Naive thymus-derived CD8-positive, alpha-beta T cell (primary cell): ENCODE measurements at regions not wholly inside any gene's neighbourhood (a gene's known extent, or its start where the extent isn't known, plus 50 kb on each side); places are given as distances from the start of the nearest gene placed in this dataset.

Experiments
- ATAC-seq, 2 donors: fragments of 150-1000 bp; cut with Tn5 transposase in 1 of 2; sonication (Bioruptor Pico), chemical (Tn5 transposase) in 1 of 2; 1 replicate in 1 of 2; 2 replicates in 1 of 2; pipeline ENCODE4 v1.10.0; 2021; ENCODE audit warnings: mild to moderate bottlenecking in 2 of 2, moderate library complexity in 2 of 2
- POLR2A ChIA-PET: fragments of 350-600 bp; sonication (Branson Sonifier 250); formaldehyde crosslinking; loops from one replicate; lab custom pipeline; 2021; ENCODE audit warnings: antibody characterized with exemption; lab: Charles Lee
- DNase-seq, 10 donors: peaks; one replicate each; pipeline versions ENCODE4 v3.0.0 to v3.0.0-alpha.2; 2020 to 2022
- H3K27ac Mint-ChIP-seq, 10 donors: one replicate each; pipeline ENCODE4 v1.8.0; 2020 to 2022; ENCODE audit warnings: mild to moderate bottlenecking in 10 of 10, mixed read lengths in 10 of 10, moderate library complexity in 4 of 10, inconsistent platforms in 1 of 10
- H3K27me3 Mint-ChIP-seq, 5 donors: one replicate each; pipeline ENCODE4 v1.8.0; 2021 to 2022; ENCODE audit warnings: mixed read lengths in 5 of 5
- H3K36me3 Mint-ChIP-seq, 3 donors: one replicate each; pipeline ENCODE4 v1.8.0; 2020 to 2022; ENCODE audit warnings: mixed read lengths in 3 of 3, mild to moderate bottlenecking in 2 of 3, inconsistent platforms in 1 of 3
- H3K4me1 Mint-ChIP-seq, 4 donors: one replicate each; pipeline ENCODE4 v1.8.0; 2021 to 2022; ENCODE audit warnings: mixed read lengths in 4 of 4
- H3K4me3 Mint-ChIP-seq, 10 donors: one replicate each; pipeline ENCODE4 v1.8.0; 2020 to 2022; ENCODE audit warnings: mild to moderate bottlenecking in 10 of 10, mixed read lengths in 10 of 10, moderate library complexity in 6 of 10, inconsistent platforms in 1 of 10
- H3K9me3 Mint-ChIP-seq, 9 donors: one replicate each; pipeline ENCODE4 v1.8.0; 2020 to 2022; ENCODE audit warnings: mixed read lengths in 9 of 9, mild to moderate bottlenecking in 3 of 9, inconsistent platforms in 1 of 9, moderate library complexity in 1 of 9

- ATAC-seq = no peak
- H3K4me1 Mint-ChIP-seq = peaks cover 0 to 6% (median 2%) of the 10 kb centered on the region in 4 donors
- DNase-seq = no peak
- no peaks in the 10 kb centered on the region for H3K36me3 Mint-ChIP-seq
- peaks cover 15 to 49% (median 34%) of the 10 kb centered on the region in 5 donors for H3K27me3 Mint-ChIP-seq
- no peak overlapping the region for H3K4me3 Mint-ChIP-seq
- H3K27ac Mint-ChIP-seq = peak overlapping the region in 2 of 10 donors; percentile 36 to 80
- POLR2A ChIA-PET = no interaction called here
- H3K9me3 Mint-ChIP-seq = no peaks in the 10 kb centered on the region
These were observed 526.4 kb downstream of the QKI start for GRCh38 chr6:163940705-163941623.

- DNase-seq (no peak), ATAC-seq (no peak)
- H3K36me3 Mint-ChIP-seq = no peaks in the 10 kb centered on the region
- no peak overlapping the region for H3K4me3 Mint-ChIP-seq
- POLR2A ChIA-PET = no interaction called here
- H3K27ac Mint-ChIP-seq = no peak overlapping the region
- no peaks in the 10 kb centered on the region for H3K4me1 Mint-ChIP-seq
- peaks cover 12 to 46% (median 44%) of the 10 kb centered on the region in 5 donors for H3K27me3 Mint-ChIP-seq
- H3K9me3 Mint-ChIP-seq = no peaks in the 10 kb centered on the region
These were observed 522.6 kb downstream of the QKI start for GRCh38 chr6:163937071-163937470.

- Mint-ChIP-seq H3K36me3 (no peaks in the 10 kb centered on the region), H3K4me3 (no peak overlapping the region), H3K9me3 (no peaks in the 10 kb centered on the region), H3K27ac (no peak overlapping the region), H3K27me3 (peaks cover 9 to 32% (median 30%) of the 10 kb centered on the region in 5 donors), H3K4me1 (no peaks in the 10 kb centered on the region)
- DNase-seq (no peak), ATAC-seq (no peak)
- POLR2A ChIA-PET = no interaction called here
These were observed 520.7 kb downstream of the QKI start for GRCh38 chr6:163935158-163935762.

- Mint-ChIP-seq H3K27me3 (peaks cover 0 to 23% (median 15%) of the 10 kb centered on the region in 5 donors), H3K4me1 (no peaks in the 10 kb centered on the region), H3K9me3 (no peaks in the 10 kb centered on the region), H3K4me3 (no peak overlapping the region), H3K36me3 (no peaks in the 10 kb centered on the region), H3K27ac (no peak overlapping the region)
- ATAC-seq (no peak), DNase-seq (no peak)
- POLR2A ChIA-PET = no interaction called here
These were observed 515.5 kb downstream of the QKI start for GRCh38 chr6:163930012-163930411.

- POLR2A ChIA-PET = no interaction called here
- Mint-ChIP-seq H3K27ac (no peak overlapping the region), H3K36me3 (no peaks in the 10 kb centered on the region), H3K27me3 (peaks cover 0 to 19% (median 13%) of the 10 kb centered on the region in 5 donors), H3K4me3 (no peak overlapping the region), H3K9me3 (no peaks in the 10 kb centered on the region), H3K4me1 (no peaks in the 10 kb centered on the region)
- DNase-seq (no peak), ATAC-seq (no peak)
These were observed 515.0 kb downstream of the QKI start for GRCh38 chr6:163929538-163929937.

GRCh38 chr6:163926642-163927041 lies 512.1 kb downstream of the QKI start:
- Mint-ChIP-seq H3K36me3 (no peaks in the 10 kb centered on the region), H3K4me1 (no peaks in the 10 kb centered on the region), H3K27me3 (peaks cover 2 to 8% (median 3%) of the 10 kb centered on the region in 5 donors), H3K4me3 (no peak overlapping the region), H3K27ac (no peak overlapping the region), H3K9me3 (no peaks in the 10 kb centered on the region)
- POLR2A ChIA-PET = no interaction called here
- ATAC-seq = no peak
- no peak for DNase-seq

GRCh38 chr6:163925839-163926238 lies 511.3 kb downstream of the QKI start:
- Mint-ChIP-seq H3K4me1 (no peaks in the 10 kb centered on the region), H3K4me3 (no peak overlapping the region), H3K27me3 (peaks cover 2 to 8% (median 6%) of the 10 kb centered on the region in 5 donors), H3K27ac (no peak overlapping the region), H3K36me3 (no peaks in the 10 kb centered on the region), H3K9me3 (no peaks in the 10 kb centered on the region)
- POLR2A ChIA-PET = no interaction called here
- ATAC-seq (no peak), DNase-seq (no peak)

GRCh38 chr6:163923658-163924411 lies 509.3 kb downstream of the QKI start:
- Mint-ChIP-seq H3K36me3 (no peaks in the 10 kb centered on the region), H3K9me3 (no peaks in the 10 kb centered on the region), H3K4me3 (no peak overlapping the region), H3K27me3 (peaks cover 2 to 8% (median 4%) of the 10 kb centered on the region in 5 donors), H3K27ac (no peak overlapping the region), H3K4me1 (no peaks in the 10 kb centered on the region)
- ATAC-seq (no peak), DNase-seq (no peak)
- POLR2A ChIA-PET = no interaction called here

GRCh38 chr6:163922562-163922961 lies 508.0 kb downstream of the QKI start:
- POLR2A ChIA-PET = no interaction called here
- DNase-seq = no peak

GRCh38 chr6:163919652-163920051 lies 505.1 kb downstream of the QKI start:
- no peak overlapping the region for H3K27ac Mint-ChIP-seq

More at GRCh38 chr6:163922562-163922961, 508.0 kb downstream of the QKI start:
- Mint-ChIP-seq H3K27ac (no peak overlapping the region), H3K4me3 (no peak overlapping the region), H3K27me3 (peaks cover 2 to 9% (median 6%) of the 10 kb centered on the region in 5 donors), H3K4me1 (no peaks in the 10 kb centered on the region), H3K36me3 (no peaks in the 10 kb centered on the region), H3K9me3 (no peaks in the 10 kb centered on the region)
- ATAC-seq = no peak

GRCh38 chr6:163916315-163917081 lies 502.0 kb downstream of the QKI start:
- H3K4me3 Mint-ChIP-seq = no peak overlapping the region
- H3K9me3 Mint-ChIP-seq = no peaks in the 10 kb centered on the region
- DNase-seq (no peak), ATAC-seq (no peak)
- H3K36me3 Mint-ChIP-seq = no peaks in the 10 kb centered on the region
- no peaks in the 10 kb centered on the region for H3K4me1 Mint-ChIP-seq
- peaks cover 0 to 8% (median 0%) of the 10 kb centered on the region in 5 donors for H3K27me3 Mint-ChIP-seq
- POLR2A ChIA-PET = no interaction called here
- H3K27ac Mint-ChIP-seq = no peak overlapping the region

More at GRCh38 chr6:163919652-163920051, 505.1 kb downstream of the QKI start:
- POLR2A ChIA-PET = no interaction called here
- Mint-ChIP-seq H3K27me3 (peaks cover 2 to 9% (median 3%) of the 10 kb centered on the region in 5 donors), H3K36me3 (no peaks in the 10 kb centered on the region), H3K4me3 (no peak overlapping the region), H3K4me1 (no peaks in the 10 kb centered on the region), H3K9me3 (no peaks in the 10 kb centered on the region)
- DNase-seq (no peak), ATAC-seq (no peak)

- DNase-seq (no peak), ATAC-seq (no peak)
- Mint-ChIP-seq H3K27ac (peak overlapping the region in 1 of 10 donors; percentile 2), H3K9me3 (peaks cover 0 to 2% (median 0%) of the 10 kb centered on the region in 9 donors), H3K36me3 (no peaks in the 10 kb centered on the region), H3K4me3 (no peak overlapping the region), H3K27me3 (peaks cover 0 to 13% (median 4%) of the 10 kb centered on the region in 5 donors), H3K4me1 (no peaks in the 10 kb centered on the region)
- POLR2A ChIA-PET = no interaction called here
These were observed 500.6 kb downstream of the QKI start for GRCh38 chr6:163915131-163915530.
